T1000 (cell line): ENCODE measurements at regions not wholly inside any gene's neighbourhood (a gene's known extent, or its start where the extent isn't known, plus 50 kb on each side); places are given as distances from the start of the nearest gene placed in this dataset.
"Not testable (repeated sequence)": the region's sequence is repeated elsewhere in the genome, so short reads cannot be mapped to it uniquely, and the experiment has no call there.

ENCODE experiments used
- DNase-seq: peaks from one replicate; lab custom pipeline; 2025; ENCODE audit warnings: mixed read lengths; lab: John Stamatoyannopoulos, UW

DNA sequence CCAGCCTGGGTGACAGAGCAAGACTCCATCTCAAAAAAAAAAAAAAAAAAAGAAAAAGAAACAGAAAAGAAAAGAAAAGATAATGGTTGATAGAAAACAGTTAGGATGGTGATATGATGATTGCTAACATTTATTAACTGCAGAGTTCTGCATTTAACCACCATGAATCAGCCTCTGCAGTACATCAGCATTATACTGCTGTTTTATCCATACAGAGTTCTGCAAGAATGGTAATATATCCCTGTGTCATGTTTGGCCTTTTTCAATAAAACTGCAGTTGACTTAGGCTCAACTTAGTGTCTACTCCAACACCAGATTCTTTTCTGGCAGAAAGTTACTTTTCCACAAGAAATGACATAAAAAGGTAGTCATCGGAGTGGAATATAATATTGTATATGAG, 62.6 kb downstream of the DUSP6 start:
- no peak for DNase-seq

DNA sequence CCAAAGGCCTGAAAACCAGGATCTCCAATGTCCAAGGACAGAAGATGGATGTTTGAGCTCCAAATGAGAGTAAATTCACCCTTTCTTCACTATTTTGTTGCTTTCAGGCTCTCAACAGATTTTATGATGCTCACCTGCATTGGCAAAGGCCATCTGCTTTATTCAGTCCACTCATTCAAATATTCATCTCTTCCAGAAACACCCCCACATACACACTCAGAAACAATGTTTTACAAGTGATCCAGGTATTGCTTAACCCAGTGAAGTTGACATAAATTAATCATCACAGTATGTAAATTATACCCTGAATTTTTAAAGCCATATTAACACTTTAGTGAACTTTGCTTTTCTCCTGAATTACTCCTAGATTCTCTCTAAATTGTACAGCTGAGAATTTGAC, 63.3 kb downstream of the DUSP6 start:
- no peak for DNase-seq

DNA sequence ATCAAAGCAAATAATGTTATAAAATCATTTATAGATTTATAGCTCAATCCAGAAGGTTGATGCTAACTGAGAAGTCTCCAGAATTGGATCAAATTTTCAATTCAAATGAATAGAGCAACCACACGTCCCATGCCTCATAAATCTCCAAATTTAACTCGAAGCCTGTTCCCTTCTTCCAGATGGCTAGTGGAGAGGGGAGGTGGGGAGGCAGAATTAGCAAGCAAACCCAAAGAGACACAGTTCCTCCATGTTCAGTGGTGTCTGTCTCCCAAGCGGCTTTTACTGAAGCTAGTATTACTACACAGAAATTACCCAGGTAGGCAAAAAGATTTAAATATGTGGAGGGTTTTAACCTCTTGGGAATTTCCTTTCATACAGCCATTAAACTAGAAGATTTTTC, 65.8 kb downstream of the DUSP6 start:
- no peak for DNase-seq

DNA sequence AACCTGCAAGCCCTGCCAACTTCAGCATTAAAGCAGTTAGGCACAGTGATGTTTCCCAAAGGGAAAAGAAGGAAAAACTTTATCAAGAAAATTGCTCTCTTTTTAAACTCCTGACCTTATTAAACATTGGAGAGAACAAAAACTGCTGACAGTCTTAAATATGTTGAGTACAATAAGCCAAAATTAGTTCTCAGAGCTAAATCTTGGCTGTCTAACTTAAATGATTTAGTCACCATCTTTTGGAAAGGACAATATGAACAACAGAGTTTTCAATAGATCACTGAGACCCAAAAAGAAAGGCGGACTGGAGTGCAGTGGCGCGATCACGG, 70.8 kb downstream of the DUSP6 start:
- no peak for DNase-seq

DNA sequence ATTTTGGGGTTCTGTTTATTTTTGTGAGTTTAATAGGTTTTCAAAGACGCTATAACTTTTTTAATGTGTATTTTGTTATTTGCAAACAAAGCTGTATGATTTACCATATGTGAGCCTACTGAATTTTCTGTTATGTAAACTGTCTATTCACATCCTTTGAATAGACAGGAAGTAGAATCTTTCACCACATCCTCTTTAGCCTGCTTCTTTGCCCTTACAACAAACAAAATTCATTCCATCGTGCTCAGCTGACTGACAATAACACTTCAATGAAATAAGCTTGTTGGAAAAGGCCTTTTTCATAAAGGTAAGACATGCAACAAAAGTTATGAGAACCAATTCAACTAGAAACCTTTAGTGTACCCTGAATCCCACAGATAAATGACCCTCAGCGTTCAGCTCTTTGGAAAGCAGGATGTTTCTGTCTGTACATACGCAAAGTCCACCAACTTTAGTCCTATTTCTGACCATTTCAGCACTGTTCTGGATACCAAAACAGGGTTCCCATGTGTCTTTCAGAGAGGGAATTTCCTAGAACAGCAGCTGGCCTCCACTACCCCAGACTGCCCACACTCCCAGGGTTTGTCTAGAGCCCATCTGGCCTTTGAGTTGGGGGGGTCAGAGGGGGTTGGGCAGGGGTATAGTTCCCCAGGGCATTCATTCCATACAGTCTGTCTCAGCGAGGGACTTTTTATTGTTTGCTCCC, 71.3 kb downstream of the DUSP6 start:
- no peak for DNase-seq

DNA sequence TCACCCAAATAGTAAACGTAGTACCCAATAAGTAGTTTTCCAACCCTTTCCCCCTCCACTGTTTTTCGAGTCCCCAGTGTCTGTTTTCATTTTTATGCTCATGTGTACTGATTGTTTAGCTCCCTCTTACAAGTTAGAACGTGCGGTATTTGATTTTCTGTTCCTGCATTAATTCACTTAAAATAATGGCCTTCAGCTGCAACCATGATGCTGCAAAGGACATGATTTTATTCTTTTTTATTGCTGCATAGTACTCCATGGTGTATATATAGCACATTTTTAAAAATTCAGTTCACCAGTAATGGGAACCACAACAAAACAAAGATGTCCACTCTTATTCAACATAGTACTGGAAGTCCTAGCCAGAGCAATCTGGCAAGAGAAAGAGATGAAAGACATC, 72.8 kb downstream of the DUSP6 start:
- no peak for DNase-seq

DNA sequence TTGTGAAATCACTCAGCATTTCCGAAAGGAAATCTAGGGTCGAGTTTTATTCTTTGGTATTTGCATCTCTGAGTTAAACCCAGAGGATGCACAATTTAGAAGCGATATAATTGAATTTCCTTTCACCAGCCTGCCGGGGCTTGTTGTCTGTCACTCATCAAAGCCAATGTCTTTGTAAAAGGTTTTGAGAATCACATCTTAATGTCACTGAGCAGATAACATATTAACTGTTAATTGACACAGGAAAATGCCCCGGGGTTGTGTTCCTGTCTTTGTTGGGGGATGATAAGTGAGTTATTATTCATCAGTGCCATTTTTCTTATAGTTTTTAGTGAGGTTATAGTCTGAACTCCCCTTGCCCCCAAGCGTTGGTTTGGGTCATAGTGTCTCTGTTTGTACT, 73.4 kb downstream of the DUSP6 start:
- DNase-seq = no peak

DNA sequence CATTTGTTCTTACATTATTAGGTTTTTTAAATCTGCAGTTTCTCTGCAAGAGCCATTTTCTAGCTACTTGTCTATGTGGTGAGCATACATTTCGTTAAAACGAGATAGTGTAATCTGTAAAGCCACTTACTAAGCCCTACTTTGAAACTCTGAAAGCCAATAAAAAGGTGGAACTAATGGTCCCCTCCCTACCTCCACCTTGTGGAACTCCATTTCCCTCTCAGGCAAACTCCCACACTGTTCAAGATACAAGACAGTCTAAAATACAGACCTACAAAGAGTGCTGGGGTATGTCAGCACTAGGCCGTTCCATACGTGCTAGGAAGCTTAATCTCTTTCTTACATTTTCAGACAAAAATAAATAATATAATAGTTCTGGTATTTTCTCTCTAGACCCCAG, 74.1 kb downstream of the DUSP6 start:
- DNase-seq = no peak

DNA sequence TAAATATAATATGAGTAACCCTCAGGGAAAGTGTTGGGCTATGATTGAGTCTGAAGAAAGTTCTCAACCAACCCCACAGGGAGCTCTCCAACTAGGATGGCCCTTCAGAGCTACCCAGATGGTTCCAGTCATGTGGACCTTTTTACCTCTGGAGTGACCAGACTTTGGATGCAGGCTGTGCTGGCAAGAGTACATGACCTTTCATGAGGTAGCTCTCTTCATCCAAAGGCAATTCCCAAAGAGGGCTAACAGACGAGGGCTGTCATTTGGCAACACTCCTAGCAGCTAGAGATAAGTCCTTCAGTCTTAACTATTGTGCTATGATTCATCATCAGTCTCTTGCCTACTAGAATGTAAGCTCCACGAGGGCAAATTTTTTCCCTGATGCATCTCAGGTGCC, 75.4 kb downstream of the DUSP6 start:
- no peak for DNase-seq

DNA sequence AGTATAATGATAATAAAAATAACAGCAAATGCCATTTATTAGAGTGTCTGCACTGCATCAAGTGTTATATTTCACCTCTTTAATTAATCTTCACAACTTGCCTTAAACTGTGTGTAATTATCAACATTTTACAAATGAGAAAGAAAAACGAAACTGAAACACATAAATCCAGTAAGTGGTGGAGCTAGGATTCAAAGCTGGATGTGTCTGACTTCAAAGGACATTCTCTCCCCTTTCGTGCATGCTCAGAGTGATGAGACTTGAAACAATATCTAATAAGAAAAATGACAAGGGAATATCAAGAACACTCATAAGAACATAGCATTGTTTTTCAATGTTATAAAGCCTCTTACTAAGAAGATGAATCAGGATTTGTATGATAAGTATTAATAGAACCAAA, 78.8 kb downstream of the DUSP6 start:
- no peak for DNase-seq

DNA sequence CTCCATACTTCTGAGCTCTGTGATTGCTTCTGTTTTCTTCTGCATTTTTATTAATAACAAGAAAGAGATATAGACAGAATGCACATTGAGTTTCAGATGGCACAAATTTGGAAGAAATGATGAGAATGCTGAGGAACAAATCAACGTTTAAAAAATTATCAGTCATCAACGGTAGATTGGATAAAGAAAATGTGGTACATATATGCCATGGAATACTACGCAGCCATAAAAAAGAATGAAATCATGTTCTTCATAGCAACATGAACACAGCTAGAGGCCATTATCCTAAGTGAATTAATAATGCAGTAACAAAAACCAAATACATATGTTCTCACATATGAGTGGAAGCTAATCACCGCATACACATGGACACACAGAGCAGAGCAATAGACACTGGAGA, 81.8 kb downstream of the DUSP6 start:
- no peak for DNase-seq

DNA sequence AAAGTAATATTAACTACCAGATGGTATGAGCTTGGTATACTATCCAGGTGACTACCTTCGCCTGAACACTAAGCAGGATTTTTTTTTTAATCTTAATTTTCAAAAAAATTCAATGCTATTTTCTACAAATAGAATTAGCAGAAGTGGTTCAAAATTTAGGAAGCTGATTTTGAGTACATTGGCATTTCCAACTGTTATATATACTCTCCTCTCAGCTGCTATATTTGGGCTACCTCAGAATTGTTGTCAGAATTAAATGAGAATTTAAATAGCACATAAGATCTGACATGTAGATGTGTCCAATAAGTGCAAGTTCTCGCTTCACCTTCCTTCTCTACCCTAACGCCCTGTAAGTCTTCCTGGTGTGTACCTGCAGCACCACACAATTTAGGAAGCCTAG, 83.1 kb downstream of the DUSP6 start:
- no peak for DNase-seq

DNA sequence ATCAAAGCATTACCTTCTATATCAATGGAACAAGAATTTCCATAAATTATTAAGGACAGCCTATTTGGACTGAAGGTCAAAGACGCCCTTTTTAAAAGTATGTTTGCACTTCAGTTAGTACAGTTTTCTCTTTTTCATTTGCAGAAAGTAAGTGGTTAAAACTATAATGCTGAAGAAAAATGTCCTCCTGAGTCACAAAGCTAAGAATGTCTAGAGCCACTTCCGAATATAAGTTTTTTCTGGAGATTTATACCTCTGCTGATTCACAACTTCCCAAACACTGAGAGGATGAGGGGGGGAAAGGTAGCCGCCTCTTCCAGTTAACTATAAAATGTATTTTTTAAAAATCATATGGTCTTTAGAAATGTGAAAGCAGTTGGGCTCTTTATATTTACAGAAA, 84.9 kb downstream of the DUSP6 start:
- no peak for DNase-seq

DNA sequence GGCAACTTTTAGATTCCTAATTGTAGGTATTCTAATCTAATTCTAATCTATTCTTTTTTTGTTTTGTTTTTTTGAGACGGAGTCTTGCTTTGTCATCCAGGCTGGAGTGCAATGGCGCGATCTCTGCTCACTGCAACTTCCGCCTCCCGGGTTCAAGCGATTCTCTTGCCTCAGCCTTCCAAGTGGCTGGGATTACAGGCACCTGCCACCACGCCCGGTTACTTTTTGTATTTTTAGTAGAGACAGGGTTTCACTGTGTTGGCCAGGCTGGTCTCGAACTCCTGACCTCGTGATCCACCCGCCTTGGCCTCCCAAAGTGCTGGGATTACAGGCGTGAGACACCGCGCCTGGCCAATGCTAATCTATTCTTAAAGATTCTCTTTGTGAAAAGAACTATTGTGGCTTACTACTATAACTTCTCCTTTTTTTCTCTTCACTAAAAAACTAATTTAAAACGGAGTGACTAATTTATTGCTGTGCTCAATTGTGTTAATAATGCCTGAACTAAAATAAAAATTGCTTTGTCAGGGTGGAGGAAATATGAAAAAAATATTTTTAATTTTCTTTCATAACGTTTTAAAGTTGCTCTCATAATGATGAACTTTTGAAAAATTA, 85.6 kb downstream of the DUSP6 start:
- not testable (repeated sequence) for DNase-seq

DNA sequence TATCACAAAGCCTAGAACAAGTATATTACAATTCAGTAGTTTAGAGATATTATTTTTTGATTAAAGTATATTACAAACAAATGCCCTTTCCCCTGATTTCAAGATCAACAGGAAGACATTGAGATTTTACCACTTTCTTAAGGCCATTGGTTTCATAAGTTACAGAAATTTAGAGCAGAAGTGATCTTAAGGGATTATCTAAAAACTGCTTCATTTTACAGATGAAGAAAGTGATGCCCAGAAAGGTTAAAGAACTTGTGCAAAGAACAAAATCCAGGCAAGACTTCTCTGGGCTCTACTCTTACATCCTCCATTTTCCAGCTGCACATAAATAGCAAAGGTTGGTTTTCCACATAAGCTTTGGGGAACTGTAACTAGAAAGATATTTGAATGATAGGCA, 87.5 kb downstream of the DUSP6 start:
- no peak for DNase-seq

DNA sequence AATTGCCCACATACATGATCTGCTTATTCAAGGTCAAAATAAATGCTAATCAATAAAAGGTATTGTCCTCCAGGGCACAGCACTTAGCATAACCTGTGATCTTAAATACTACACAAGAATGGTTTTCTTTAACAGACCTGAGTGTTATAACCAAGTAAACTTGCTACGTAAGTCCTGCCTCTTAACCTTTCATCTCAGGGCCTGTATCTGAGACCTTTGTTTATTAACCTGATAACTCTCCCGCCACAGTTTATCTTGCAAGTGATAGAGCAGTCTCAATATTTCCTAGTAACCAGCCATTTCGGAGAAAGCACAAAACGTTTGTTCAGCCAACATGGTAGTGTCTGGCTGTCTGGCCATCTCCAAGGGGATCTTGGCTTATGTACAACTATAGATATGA, 88.4 kb downstream of the DUSP6 start:
- DNase-seq = no peak

DNA sequence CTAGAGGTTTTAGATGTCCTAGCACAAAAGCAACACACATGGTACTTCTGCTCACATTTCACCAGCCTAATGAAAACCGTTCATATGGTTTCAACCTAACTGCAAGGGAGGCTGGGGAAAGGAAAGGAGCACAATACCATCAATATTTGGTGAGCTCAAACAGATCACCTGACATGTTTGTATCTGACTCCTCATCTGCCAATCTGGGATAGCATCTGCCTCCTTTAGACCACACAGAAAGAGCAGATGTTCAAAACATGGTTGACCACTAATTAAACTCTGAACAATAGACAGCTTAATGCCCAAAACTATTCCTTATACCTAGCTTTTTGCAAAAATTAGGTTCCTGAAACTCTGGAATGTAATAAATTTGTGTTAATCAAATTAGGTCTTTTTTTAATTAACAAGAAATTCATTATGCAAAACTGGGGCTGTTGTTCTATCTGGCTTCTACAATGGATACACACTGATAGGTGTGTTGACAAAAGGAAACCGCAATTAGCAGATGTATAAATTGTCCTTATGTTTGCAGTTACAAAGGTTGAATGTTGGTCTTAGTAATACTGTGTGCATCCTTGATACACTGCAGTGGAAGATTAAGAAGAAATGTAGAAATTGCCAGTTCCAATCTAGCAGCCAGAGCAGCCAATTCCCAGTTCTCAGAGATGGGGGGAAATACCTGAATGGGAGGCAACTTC, 89.3 kb downstream of the DUSP6 start:
- no peak for DNase-seq

DNA sequence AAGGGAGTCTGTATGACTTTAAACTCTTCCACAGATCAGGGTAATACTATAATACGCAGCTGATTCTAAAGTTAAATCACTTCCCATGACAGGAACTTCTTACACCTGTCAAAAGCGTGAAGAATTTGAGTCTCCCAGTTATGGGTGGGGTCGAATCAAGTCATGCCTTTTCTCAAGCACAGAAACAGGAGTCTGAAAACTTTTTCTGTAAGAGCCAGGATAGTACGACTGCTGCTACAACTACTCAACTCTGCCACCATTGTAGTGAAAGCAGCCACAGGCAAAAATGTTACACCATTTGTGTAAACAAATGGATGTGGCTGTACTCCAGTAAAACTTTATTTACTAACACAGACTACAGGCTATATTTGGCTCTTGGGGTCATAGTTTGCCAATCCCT, 90.3 kb downstream of the DUSP6 start:
- no peak for DNase-seq

DNA sequence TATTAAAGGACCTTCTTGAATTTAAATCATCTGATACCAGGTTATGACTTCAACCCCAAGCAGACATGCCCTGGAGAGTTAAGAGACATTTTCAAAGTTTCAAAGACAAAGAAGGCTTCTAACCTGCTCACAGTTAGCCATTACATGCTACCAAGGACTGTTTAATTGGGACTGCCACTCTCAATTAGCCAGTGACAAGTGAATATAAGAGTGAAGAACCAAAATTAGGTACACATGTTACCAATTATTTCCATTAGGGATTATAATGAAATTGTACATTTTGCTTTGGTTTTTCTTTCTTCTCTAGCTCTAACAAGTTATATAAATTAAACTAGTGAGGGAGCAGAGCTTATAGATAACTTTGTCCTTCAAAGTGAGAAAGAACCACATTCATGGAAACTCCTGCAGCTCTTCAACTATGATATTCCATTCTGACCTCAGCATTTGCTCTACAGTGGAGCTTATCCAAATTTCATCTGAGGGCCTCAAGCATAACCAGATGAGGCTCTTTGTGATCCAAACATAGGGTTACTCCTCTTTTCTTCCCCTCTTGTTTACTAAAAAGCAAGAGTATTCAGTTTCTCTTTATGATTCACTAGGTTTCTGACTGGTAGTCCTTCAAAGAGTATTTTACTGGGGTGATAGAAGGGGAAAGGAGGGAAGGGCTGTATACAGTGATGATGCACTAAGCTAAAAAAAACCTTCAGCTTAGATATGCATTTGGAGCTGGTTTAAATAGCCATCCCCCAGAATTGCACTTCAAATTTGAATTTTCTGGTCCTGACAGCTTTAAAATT, 91.3 kb downstream of the DUSP6 start:
- DNase-seq = no peak

DNA sequence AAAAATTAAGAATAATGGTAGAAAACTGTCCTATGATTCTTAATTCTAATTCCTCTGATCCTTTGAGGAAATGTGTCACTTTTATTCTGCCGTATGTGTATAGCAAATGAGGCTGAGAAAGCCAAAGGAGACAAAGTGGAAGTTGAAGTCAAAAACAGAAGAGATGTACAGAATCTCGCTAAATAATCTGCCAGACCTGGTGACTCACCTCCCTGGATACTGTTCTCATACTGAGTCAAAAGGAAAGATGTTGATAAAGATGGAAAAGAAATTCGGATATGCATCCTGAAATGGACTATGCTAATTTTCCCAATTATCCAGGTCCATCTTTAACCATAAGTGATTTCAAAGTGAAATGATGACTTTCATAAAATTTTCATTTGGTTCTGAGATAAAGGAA, 92.5 kb downstream of the DUSP6 start:
- DNase-seq = no peak

DNA sequence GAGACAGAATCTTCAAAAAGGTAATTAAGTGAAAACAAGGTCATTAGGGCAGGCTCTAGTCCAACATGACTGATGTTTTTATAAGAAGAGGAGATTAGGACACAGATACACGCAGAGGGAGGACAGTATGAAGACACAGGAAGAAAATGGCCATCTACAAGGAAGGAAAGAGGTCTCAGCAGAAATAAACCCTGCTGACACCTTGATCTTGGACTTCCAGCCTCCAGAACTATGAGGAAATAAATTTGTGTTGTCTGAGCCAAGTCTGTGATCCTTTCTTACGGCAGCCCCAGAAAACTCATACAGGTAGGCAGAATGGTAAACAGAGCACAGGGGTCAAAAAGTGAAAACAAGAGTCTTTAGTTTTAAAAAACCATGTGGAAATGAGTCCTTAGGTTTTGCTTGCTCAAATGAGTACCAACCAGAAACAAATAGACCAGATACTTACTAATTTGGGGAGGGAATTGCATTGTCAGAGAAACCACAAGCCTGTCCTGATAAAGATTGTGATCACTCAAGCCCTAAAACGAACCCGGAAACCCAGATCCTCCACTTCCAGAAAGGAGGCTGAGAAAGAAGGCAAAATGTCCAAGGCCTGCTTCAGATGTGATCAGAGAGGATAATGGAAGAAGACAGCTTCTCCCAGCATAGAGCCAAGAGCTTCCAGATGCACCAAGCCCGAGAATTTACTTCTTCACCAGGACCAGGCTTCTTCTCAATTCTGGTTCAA, 93.9 kb downstream of the DUSP6 start:
- no peak for DNase-seq

DNA sequence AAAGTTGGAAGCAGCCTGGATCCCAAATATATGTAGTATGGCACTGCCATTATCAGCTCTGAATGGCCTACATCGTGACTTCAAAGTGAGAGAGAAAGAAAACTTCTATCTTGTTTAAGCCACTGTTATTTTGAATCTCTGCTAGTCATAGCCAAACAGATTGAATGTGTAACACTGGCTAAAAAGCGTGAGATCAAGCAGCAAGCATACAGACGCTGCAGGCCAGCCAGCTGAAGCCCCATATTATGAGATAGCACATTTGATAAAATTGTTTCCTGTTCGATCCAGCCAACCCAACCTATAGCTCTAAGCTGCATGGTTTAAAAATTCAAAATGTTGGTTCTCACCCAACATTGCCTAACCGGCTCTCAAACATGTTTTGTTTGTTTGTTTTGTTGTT, 95.0 kb downstream of the DUSP6 start:
- DNase-seq = no peak
